ENCODE measurements at regions not wholly inside any gene's neighbourhood (a gene's known extent, or its start where the extent isn't known, plus 50 kb on each side); places are given as distances from the start of the nearest gene placed in this dataset.

GRCh38 chr20:40359131-40359912 is 329.7 kb downstream of the MAFB start:
- no peak for DNase-seq

DNA sequence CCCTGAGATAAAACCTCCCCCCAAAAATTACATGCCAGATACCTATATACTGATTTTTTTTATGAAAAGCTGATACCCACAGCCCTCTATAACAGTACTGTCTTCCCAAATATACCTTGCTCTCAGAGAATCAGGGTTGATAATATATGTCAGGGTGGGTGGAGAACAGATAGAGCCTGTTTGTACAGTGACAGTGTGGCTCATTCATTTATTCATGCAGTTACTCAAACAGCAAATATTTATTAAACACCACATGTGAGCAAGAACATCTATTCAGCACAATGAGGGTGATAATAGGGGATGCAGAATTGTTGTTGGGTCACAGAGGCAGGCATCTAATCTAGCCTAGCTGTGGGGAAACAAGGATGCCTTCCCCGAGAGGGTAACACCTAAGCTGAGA is 334.2 kb downstream of the MAFB start:
- no peak for DNase-seq

DNA sequence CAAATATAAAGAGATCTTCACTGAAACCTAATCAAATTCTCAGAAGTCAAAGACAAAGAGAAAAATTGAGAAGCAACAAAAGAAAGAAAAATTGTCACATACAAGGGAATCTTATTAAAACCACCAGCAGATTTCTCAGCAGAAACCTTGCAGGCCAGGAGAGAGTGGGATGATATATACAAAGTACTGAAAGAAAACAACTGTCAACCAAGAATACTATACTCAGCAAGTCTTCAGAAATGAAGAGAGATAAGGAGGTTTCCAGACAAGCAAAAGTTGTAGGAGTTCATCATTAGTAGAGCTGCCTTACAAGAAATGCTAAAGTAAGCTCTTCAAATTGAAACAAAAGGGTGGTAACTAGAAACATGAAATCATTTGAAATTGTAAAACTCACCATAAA is 345.6 kb downstream of the MAFB start:
- DNase-seq, result no peak

GRCh38 chr20:40341561-40341960 is 347.5 kb downstream of the MAFB start:
- no peak for DNase-seq

- no peak for DNase-seq
Measured at GRCh38 chr20:40339661-40340449, 349.2 kb downstream of the MAFB start.

GRCh38 chr20:40336533-40336932 is 352.5 kb downstream of the MAFB start:
- DNase-seq, result no peak

DNA sequence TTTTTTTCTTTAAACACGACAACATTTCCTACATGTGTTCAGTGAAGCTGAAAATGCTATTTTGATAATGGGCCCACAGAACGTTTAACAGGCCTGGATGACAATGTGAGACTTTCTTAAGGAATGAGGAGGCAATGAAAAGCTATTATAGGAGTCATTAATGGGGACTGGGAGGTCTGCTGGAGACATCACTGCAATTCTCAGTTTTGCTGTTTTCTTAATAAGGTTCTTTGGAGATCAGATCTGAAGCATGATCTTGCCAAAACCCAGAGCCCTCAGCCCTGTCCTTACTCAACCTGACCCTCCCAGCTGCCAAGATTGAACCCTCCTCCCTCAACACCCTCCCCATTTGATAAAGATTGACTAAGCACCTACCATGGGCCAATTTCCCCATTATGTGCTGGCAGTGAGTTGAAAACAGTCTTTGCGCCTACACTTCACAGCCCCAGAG is 353.1 kb downstream of the MAFB start:
- no peak for DNase-seq

- DNase-seq, result no peak
Measured at GRCh38 chr20:40335437-40335836, 353.6 kb downstream of the MAFB start.

DNA sequence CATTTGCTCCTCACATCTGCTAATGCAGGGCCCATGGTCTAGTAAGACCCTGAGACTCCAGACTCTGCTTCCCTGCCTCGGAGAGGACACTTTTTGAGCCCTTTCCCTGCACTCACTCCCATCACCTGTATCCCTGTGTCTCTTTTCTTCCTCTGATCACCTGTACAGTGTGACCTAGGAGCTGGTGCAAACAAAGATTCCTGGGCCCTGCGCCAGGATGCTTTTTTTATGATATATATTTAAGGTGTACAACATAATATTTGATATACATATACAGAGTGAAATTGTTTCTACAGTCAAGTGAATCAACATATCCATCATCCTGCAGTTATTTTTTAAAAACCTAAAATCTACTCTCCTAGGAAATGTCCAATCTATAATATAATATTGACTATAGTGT is 355.4 kb downstream of the MAFB start:
- DNase-seq, result no peak

DNA sequence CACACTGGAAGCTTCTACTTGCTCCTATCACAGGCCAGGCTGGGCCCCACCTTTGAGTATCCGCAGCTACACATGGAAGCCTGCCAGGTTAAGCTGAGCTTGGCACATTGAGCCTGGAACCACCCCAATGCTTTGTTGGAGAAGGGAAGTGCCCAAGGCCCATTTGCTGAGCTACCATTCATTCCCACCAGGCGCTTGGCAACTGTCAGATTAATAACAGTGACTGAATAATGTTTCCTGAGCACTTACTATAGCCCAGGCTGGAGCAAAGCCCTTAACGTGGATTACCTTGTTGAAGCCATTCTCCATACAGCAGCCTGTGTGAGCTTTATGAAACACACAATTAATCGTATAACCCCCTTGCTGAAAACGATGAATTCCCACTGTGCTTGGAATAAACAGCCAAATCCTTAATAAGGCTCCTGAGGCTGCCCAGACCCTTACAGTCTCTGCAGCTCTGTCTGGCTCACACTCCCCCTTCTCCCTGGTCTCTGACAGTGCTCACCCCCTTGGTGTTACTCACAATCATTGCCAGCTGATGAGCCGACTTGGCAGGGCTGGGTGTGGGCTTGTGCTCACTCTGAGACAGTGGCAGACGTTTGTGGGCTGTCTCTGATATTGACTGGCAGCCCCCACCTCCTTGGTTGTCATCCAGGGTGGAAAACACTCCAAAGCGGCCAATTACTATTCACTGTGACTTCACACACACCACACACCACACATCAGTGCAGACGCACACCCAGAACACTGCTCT is 357.1 kb downstream of the MAFB start:
- peak; percentile 78 for DNase-seq

GRCh38 chr20:40331249-40331648 is 357.8 kb downstream of the MAFB start:
- DNase-seq, result no peak

DNA sequence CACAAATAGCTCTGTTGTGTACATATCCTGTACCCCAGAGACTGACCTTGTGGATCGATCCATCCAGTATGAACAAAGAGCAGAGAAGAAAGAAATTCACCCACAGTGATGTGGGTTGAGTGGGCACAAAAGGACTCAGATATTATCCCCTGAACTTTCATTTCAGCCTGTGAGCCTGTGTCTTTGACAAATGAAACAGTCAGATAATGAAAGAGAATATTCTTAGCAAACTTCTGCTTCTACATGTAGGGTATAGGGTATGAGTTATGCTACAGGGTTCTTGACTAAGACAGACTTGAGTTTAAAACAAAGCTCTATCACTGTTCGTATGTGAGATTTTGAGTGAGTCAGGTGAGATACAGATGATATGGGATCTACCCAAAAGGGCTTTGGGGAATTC is 359.7 kb downstream of the MAFB start:
- DNase-seq, result no peak

DNA sequence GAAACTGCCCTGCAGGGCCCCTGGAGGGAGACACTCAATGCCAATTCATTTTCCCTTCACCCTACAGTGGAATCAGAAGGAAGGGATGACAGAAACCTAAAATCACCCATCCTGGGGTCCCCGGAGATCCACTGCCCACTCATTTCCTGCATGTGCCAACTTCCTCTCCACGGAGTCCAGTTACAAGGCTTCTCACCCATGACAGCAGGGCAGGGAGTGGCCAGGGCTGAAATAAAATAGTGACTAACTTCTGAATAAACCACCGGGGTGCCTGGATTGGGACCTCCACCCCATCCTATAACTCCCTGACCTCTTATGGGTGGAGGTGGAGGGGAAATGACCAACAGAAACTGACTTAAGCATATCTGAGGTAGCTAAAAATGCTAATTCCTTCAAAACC is 362.3 kb downstream of the MAFB start:
- DNase-seq, result no peak

DNA sequence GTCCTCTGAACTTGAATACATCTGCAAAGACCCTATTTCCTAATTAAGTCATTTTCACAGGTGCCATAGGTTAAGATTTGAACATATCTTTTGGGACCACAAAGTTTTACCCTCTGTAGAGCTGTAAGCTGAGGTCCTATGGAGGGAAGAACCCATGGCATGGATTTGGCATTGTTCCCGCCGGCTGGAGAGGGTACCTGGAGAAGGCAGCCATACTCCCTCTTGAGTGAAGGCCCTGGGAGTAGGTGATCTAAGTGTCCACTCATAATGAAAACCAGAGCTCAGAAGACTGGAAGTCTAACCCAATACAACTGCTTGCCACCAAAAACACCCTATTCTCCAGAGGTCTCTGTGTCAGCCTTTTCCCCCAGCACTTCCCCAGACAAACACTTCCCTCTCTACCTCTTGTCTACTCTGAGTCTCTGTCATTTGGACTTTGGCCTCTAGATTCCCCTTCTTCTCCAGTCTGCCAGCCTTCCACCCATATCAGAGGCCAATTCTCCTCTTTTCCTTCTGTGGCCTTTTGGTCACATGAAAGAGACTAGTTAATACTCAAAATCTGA is 363.9 kb downstream of the MAFB start:
- no peak for DNase-seq

- DNase-seq, result peak; percentile 65
Measured at GRCh38 chr20:40323361-40323794, 365.7 kb downstream of the MAFB start.

- DNase-seq, result no peak
Measured at GRCh38 chr20:40322941-40323340, 366.1 kb downstream of the MAFB start.

GRCh38 chr20:40320517-40321011 is 368.5 kb downstream of the MAFB start:
- no peak for DNase-seq

DNA sequence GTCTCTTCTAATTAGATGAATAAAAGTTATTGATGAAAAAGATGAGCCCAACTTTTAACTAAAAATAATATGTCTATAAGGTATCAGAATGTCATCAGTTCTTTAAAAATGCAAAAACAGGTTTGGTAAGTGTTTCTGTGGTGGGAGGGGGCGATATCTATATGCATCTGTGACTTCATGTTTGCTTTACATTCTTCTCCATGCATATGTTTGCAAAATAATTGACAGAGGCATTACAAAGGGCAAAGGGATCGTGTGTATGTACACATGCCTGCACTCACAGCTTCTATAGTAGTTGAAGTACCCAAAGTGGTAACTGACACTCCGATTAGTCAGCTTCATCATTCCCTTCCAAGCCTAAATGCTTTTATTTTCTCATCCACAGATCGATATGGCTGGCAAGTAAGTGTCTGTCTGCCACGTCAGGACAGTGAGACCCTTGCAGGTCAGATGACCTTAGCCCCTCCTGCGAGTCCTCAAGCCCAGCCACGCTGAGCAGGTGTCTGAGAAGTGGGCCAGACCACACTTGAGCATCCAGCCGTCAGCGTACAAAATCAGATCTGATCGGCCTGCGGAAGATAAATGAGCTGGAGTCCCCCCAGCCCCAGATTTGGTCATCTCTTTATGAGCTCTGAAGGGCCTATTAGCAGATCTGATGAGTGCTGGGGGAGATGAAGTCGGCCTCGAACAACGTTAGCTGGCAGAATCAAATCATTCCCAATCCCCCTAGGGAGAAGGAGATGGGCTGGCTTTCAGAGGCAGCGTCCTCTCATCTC is 369.1 kb downstream of the MAFB start:
- peak; percentile 86 for DNase-seq

DNA sequence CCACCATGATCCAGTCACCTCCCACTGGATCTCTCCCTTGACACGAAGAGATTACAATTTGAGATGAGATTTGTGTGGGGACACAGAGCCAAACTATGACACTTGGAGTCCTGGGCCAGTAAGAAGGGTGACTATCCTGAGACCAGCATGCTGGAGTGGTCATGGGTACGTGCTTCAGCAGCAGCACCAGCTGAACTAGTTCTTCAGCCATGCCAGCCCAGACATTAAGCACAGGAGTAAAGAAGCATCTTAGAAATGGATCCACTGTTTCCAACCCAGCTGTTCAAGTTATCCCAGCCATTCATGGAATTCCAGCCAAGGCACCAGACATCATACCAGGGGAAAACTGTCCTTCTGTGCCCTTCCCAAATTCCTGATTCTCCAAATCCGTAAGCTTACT is 370.0 kb downstream of the MAFB start:
- DNase-seq, result no peak

- DNase-seq, result no peak
Measured at GRCh38 chr20:40317156-40317790, 371.8 kb downstream of the MAFB start.

- no peak for DNase-seq
Measured at GRCh38 chr20:40314278-40314677, 374.8 kb downstream of the MAFB start.

DNA sequence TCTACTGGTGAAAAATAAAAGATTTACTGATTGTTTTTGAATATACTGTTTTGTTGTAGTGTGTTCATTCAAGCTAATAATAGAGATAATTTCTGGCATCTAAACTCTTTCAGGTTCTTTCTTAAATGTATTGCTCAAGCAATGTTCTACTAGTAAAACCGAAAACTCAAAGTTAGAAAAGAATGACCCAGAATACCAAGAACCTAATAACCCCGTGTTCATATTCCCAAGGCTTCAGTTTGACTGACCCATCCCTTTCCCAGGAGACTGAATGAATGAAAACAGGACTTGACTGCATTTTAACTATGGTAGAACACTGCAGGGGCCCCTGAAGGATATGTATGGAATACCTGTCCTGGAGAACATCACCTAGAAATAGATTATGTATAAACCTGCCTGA is 375.3 kb downstream of the MAFB start:
- DNase-seq, result no peak
